Upper lobe of left lung (tissue), 4 donors: ENCODE measurements at regions not wholly inside any gene's neighbourhood (a gene's known extent, or its start where the extent isn't known, plus 50 kb on each side); places are given as distances from the start of the nearest gene placed in this dataset.

Source experiments
- EP300 ChIP-seq, 4 donors: sonication (generic); formaldehyde crosslinking; IDR thresholded peaks; one replicate each; pipeline ENCODE4 v1.5.1; 2017; ENCODE audit warnings: antibody characterized with exemption in 4 of 4, control low read depth in 2 of 4
- POLR2A ChIP-seq, 4 donors: fragments of 450-650 bp; IDR thresholded peaks; one replicate each; pipeline ENCODE4 v1.5.1; 2016 to 2017; ENCODE audit warnings: antibody characterized with exemption in 4 of 4, mild to moderate bottlenecking in 2 of 4
- TF ChIP-seq, protein P1 (sequence below), 6 experiments: fragments of 450-650 bp in 4 of 6; fragments of 200-600 bp in 2 of 6; sonication (generic) in 2 of 6; IDR thresholded peaks; one replicate each; pipeline ENCODE4 v1.5.1; 2016 to 2019; ENCODE audit warnings: antibody characterized with exemption in 6 of 6

- TF ChIP-seq, protein P1, sequence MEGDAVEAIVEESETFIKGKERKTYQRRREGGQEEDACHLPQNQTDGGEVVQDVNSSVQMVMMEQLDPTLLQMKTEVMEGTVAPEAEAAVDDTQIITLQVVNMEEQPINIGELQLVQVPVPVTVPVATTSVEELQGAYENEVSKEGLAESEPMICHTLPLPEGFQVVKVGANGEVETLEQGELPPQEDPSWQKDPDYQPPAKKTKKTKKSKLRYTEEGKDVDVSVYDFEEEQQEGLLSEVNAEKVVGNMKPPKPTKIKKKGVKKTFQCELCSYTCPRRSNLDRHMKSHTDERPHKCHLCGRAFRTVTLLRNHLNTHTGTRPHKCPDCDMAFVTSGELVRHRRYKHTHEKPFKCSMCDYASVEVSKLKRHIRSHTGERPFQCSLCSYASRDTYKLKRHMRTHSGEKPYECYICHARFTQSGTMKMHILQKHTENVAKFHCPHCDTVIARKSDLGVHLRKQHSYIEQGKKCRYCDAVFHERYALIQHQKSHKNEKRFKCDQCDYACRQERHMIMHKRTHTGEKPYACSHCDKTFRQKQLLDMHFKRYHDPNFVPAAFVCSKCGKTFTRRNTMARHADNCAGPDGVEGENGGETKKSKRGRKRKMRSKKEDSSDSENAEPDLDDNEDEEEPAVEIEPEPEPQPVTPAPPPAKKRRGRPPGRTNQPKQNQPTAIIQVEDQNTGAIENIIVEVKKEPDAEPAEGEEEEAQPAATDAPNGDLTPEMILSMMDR (IDR thresholded peaks at IDR 0.05): no peak
- TF ChIP-seq POLR2A (IDR thresholded peaks at IDR 0.05) (no peak), EP300 (IDR thresholded peaks at IDR 0.05) (no peak)
Measured at GRCh38 chr6:140779991-140780596, 1352.6 kb upstream of the GJE1 start.
